Esophagus squamous epithelium (tissue), 5 donors: ENCODE measurements at regions not wholly inside any gene's neighbourhood (a gene's known extent, or its start where the extent isn't known, plus 50 kb on each side); places are given as distances from the start of the nearest gene placed in this dataset.

Experiments
- DNase-seq: peaks from one replicate; lab custom pipeline; 2025; lab: John Stamatoyannopoulos, UW
- H3K27ac ChIP-seq, 4 donors: fragments of 200-600 bp; sonication (generic); one replicate each; pipeline ENCODE4 v1.5.1; 2016 to 2019; ENCODE audit warnings: mild to moderate bottlenecking in 1 of 4
- H3K27me3 ChIP-seq, 4 donors: fragments of 200-600 bp; sonication (generic); 1 replicate in 3 of 4; 2 replicates in 1 of 4; pipeline versions ENCODE4 v1.5.1 to v1.6.0; 2017 to 2021; ENCODE audit warnings: antibody characterized with exemption in 1 of 4
- H3K36me3 ChIP-seq, 3 donors: fragments of 200-600 bp; sonication (generic); one replicate each; pipeline ENCODE4 v1.5.1; 2016 to 2019
- H3K4me1 ChIP-seq, 3 donors: fragments of 200-600 bp; sonication (generic); one replicate each; pipeline ENCODE4 v1.5.1; 2017 to 2019
- H3K4me3 ChIP-seq, 4 donors: fragments of 200-600 bp; sonication (generic); 1 replicate in 3 of 4; 2 replicates in 1 of 4; pipeline ENCODE4 v1.5.1; 2016 to 2019; ENCODE audit warnings: mild to moderate bottlenecking in 2 of 4, moderate library complexity in 1 of 4
- H3K9me3 ChIP-seq, 3 donors: fragments of 200-600 bp; sonication (generic); one replicate each; pipeline ENCODE4 v1.5.1; 2016 to 2019
- POLR2A ChIP-seq, 4 donors: fragments of 450-650 bp; IDR thresholded peaks; one replicate each; pipeline ENCODE4 v1.6.1; 2017; ENCODE audit warnings: antibody characterized with exemption in 4 of 4, mild to moderate bottlenecking in 4 of 4, moderate library complexity in 3 of 4
- WGBS, 2 donors: methylation state at CpG; one replicate each; pipeline ENCODE4 v1.1.5; 2018; 5-methylcytosine and 5-hydroxymethylcytosine counted together
- intact Hi-C: fragments of 100-400 bp; cut with DNase I; formaldehyde crosslinking; loops from one replicate; pipeline ENCODE4 v1.15.0; 2022
- TF ChIP-seq, protein P1 (sequence below), 6 experiments: fragments of 450-650 bp in 4 of 6; fragments of 200-600 bp in 2 of 6; sonication (generic) in 2 of 6; IDR thresholded peaks; one replicate each; pipeline ENCODE4 v1.5.1; 2016 to 2019; ENCODE audit warnings: antibody characterized with exemption in 6 of 6, mild to moderate bottlenecking in 4 of 6, moderate library complexity in 4 of 6
- donor health status: DM: yes; HTN: yes; CAD: no.

DNA sequence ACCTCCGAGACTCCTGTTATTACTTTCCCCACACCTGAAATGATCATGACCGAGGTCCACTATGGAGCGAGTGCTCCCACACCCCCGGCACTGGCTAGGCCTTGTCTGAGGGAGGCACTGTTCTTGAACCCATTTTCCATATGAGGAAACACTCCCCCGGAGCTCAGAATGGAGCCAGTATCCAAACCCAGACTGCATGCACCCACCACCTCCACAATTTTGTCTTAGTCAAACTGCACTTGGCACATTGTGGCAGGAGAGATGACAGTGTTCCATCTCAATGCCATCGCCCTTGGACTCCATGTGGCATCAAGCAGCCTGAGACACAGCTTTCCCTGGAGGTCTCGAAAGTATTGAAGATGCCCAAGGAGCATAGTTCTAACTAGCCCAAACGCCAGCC, 154.1 kb downstream of the NUP210 start:
- H3K4me1 ChIP-seq, result peaks cover 0 to 13% (median 0%) of the 10 kb centered on the region in 3 donors
- TF ChIP-seq POLR2A (IDR thresholded peaks at IDR 0.05), result no peak
- TF ChIP-seq, protein P1, sequence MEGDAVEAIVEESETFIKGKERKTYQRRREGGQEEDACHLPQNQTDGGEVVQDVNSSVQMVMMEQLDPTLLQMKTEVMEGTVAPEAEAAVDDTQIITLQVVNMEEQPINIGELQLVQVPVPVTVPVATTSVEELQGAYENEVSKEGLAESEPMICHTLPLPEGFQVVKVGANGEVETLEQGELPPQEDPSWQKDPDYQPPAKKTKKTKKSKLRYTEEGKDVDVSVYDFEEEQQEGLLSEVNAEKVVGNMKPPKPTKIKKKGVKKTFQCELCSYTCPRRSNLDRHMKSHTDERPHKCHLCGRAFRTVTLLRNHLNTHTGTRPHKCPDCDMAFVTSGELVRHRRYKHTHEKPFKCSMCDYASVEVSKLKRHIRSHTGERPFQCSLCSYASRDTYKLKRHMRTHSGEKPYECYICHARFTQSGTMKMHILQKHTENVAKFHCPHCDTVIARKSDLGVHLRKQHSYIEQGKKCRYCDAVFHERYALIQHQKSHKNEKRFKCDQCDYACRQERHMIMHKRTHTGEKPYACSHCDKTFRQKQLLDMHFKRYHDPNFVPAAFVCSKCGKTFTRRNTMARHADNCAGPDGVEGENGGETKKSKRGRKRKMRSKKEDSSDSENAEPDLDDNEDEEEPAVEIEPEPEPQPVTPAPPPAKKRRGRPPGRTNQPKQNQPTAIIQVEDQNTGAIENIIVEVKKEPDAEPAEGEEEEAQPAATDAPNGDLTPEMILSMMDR (IDR thresholded peaks at IDR 0.05), result no peak
- peaks cover 0 to 25% (median 0%) of the 10 kb centered on the region in 4 donors for H3K27me3 ChIP-seq
- intact Hi-C loops, result no loop called here
- H3K36me3 ChIP-seq, result no peaks in the 10 kb centered on the region
- H3K9me3 ChIP-seq, result peaks cover 0 to 18% (median 0%) of the 10 kb centered on the region in 3 donors
- no peak for DNase-seq
- H3K27ac ChIP-seq, result no peak overlapping the region
- no peak overlapping the region for H3K4me3 ChIP-seq
- WGBS, 2 donors, result 81 to 88% methylated on average over 5 to 8 of the region's 8 CpGs

DNA sequence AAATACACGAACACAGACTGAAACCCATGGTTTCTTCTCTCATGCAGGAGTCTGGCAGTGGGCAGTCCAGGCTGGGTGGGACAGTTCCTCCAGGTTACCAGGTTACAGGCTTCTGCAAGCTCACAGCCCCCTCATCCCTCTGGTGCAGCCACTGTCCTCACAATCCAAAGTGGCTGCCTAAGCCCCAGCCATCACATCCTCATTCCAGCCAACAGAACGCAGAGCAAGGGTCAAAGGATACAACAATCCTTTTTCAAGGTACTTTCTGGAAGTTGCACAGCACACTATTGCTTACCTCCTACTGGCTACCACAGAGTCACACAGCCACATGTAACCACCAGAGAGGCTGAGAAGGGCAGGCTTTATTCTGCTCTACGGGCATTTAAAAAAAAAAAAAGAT, 154.6 kb downstream of the NUP210 start:
- DNase-seq, result no peak
- H3K27ac ChIP-seq, result no peak overlapping the region
- 42 to 89% methylated on average over 2 to 3 of the region's 3 CpGs for WGBS, 2 donors

DNA sequence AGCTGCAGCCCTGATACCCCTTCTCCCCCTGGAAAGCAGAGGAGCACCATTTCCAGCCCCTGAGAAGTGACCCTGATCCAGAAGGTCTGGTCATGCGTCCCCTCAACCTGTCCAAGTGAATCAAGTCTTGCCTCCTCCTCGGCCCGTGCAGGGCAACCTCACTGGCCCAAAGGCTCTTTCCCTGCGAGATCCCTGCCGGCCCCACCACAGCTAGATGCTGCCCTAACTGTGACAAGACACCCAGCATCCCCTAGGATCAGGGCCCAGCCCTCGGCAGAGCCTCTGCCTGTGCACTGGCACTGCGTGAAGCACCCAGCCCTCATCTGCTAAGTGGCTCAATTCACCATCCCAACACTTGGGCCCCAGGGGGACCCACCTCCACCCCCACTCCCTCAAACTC, 155.1 kb downstream of the NUP210 start:
- Histone ChIP-seq H3K9me3 (peaks cover 0 to 12% (median 0%) of the 10 kb centered on the region in 3 donors), H3K4me1 (peaks cover 0 to 13% (median 0%) of the 10 kb centered on the region in 3 donors), H3K36me3 (no peaks in the 10 kb centered on the region), H3K27ac (no peak overlapping the region), H3K4me3 (no peak overlapping the region), H3K27me3 (peaks cover 0 to 32% (median 0%) of the 10 kb centered on the region in 4 donors)
- 86 to 93% methylated on average over 2 to 4 of the region's 7 CpGs for WGBS, 2 donors
- DNase-seq, result no peak
- intact Hi-C loops, result no loop called here
- TF ChIP-seq POLR2A (IDR thresholded peaks at IDR 0.05), result no peak
- TF ChIP-seq, protein P1 (IDR thresholded peaks at IDR 0.05), result no peak

More for the DNA sequence above, 154.6 kb downstream of the NUP210 start:
- intact Hi-C loops, result no loop called here
- peaks cover 0 to 30% (median 0%) of the 10 kb centered on the region in 4 donors for H3K27me3 ChIP-seq
- peaks cover 0 to 17% (median 0%) of the 10 kb centered on the region in 3 donors for H3K9me3 ChIP-seq
- H3K36me3 ChIP-seq, result no peaks in the 10 kb centered on the region
- no peak for TF ChIP-seq POLR2A (IDR thresholded peaks at IDR 0.05)
- TF ChIP-seq, protein P1 (IDR thresholded peaks at IDR 0.05), result no peak
- no peak overlapping the region for H3K4me3 ChIP-seq
- peaks cover 0 to 13% (median 0%) of the 10 kb centered on the region in 3 donors for H3K4me1 ChIP-seq

DNA sequence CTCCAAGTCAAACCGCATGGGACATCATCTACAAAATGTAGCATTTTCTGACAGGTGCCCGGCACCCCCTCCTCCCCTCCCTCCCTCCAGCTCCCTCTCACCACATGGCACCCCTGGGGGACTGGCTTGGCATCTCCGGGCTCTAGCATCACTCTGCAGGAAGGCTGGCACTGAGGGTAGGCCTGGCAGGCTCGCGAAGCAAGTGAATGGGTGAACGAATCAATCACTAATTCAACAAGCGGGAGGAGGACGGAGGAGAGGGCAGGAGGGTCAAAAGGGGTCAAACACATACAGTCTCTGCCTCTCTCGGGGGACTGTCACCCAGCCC, 155.7 kb downstream of the NUP210 start:
- Histone ChIP-seq H3K4me1 (peaks cover 0 to 13% (median 0%) of the 10 kb centered on the region in 3 donors), H3K36me3 (no peaks in the 10 kb centered on the region), H3K9me3 (peaks cover 0 to 6% (median 0%) of the 10 kb centered on the region in 3 donors), H3K27ac (peak overlapping the region in 2 of 4 donors; percentile 38 to 55), H3K27me3 (peaks cover 0 to 32% (median 0%) of the 10 kb centered on the region in 4 donors), H3K4me3 (no peak overlapping the region)
- no peak for TF ChIP-seq POLR2A (IDR thresholded peaks at IDR 0.05)
- TF ChIP-seq, protein P1 (IDR thresholded peaks at IDR 0.05), result no peak
- intact Hi-C loops, result no loop called here
- DNase-seq, result no peak
- WGBS, 2 donors, result 70 to 74% methylated on average over 6 to 9 of the region's 9 CpGs

DNA sequence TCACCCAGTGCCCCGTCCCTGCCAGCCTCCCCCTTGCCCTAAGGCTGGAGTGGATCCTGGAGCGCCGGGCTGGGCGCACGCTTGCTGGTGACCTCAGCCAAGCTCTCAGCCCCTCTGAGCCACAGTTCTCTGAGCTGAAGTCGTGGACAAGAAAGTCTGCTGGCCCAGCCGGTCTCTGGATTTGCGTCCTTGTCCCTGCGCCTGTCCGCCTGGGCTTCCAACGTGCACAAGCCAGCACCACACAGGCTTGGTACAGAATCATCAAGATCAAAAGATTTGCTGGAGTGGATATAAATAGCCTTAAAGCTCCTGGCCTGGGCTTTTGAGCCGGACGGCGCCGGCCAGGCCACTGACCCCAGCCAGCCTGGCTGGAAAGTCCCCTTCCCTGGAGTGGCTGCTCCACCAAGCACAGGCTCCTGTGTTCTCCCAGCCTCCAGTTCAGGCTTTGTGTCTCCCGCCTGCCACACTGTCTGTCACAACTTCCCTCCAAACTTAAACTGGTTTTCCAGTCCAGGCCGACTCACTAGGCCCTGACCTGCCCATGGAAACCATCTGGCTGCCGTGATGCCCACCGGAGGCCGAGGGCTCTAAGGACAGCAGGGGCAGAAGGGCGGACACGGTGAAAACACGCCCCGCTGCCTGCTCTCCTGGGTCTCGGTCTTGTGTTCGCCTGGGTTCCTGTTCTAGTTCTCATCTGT, 156.2 kb downstream of the NUP210 start:
- Histone ChIP-seq H3K27me3 (peaks cover 0 to 32% (median 0%) of the 10 kb centered on the region in 4 donors), H3K9me3 (peaks cover 0 to 3% (median 0%) of the 10 kb centered on the region in 3 donors), H3K4me3 (no peak overlapping the region), H3K4me1 (peaks cover 0 to 13% (median 0%) of the 10 kb centered on the region in 3 donors), H3K36me3 (no peaks in the 10 kb centered on the region), H3K27ac (peak overlapping the region in 2 of 4 donors; percentile 38 to 55)
- no peak for DNase-seq
- 78 to 79% methylated on average over 11 to 23 of the region's 26 CpGs for WGBS, 2 donors
- no peak for TF ChIP-seq POLR2A (IDR thresholded peaks at IDR 0.05)
- TF ChIP-seq, protein P1 (IDR thresholded peaks at IDR 0.05), result no peak
- intact Hi-C loops, result no loop called here
